HCT116 (cell line): ENCODE measurements at regions not wholly inside any gene's neighbourhood (a gene's known extent, or its start where the extent isn't known, plus 50 kb on each side); places are given as distances from the start of the nearest gene placed in this dataset.

Source experiments
- ATAC-seq: fragments of 200-7000 bp; cut with Tn5 transposase; 2 replicates; pipeline ENCODE4 v1.9.1; 2020; ENCODE audit warnings: mild to moderate bottlenecking, moderate library complexity
- BruUV-seq: library from RNA; stranded (reverse); fragments of 400-500 nt; replicated peaks from 2 replicates; lab custom pipeline; 2021; lab: Mats Ljungman, UMichigan
- CTCF ChIA-PET: fragments of 300-600 bp; sonication (Branson Sonifier 250); formaldehyde crosslinking; loops from one replicate; lab custom pipeline; 2021; ENCODE audit warnings: antibody characterized with exemption; lab: Charles Lee
- POLR2A ChIA-PET: fragments of 300-600, 350-600 bp; sonication (Branson Sonifier 250); formaldehyde crosslinking; loops from one replicate; lab custom pipeline; 2021; ENCODE audit warnings: antibody characterized with exemption; lab: Charles Lee
- RAD21 ChIA-PET, 2 experiments: fragments of 300-600 bp; sonication (Branson Sonifier 250); formaldehyde crosslinking; loops; one replicate each; lab custom pipeline; 2023; ENCODE audit warnings: low total read pairs in 2 of 2; ENCODE audit not compliant: uncharacterized antibody in 2 of 2, unreplicated experiment in 2 of 2, low non-redundant PET in 1 of 2; lab: Charles Lee
- DNase-seq: peaks from one replicate; pipeline ENCODE4 v3.0.0-alpha.2; 2010; ENCODE audit warnings: low read depth, low spot score
- H2AFZ ChIP-seq: fragments of 200-600 bp; shearing (Covaris generic), sonication (generic); 2 replicates; pipeline ENCODE4 v1.6.1; 2017; ENCODE audit warnings: low read depth, mixed run types, mixed read lengths, antibody characterized with exemption, low read length; ENCODE audit not compliant: poor library complexity, severe bottlenecking
- H3K27ac ChIP-seq: 2 replicates; pipeline ENCODE4 v1.5.1; 2012; ENCODE audit warnings: low read depth, low read length
- H3K27me3 ChIP-seq: fragments of 200-600 bp; sonication (generic); 2 replicates; pipeline ENCODE4 v1.6.1; 2016; ENCODE audit warnings: mixed run types, low read length, mixed read lengths; ENCODE audit not compliant: insufficient read depth
- H3K36me3 ChIP-seq, 2 experiments: fragments of 200-500 bp in 1 of 2; fragments of 200-600 bp in 1 of 2; sonication (Bioruptor generic) in 1 of 2; sonication (generic) in 1 of 2; 2 replicates each; pipeline versions ENCODE4 v1.5.1 to v1.6.1; 2014 to 2016; ENCODE audit warnings: low read length in 2 of 2, inconsistent platforms in 1 of 2, mixed read lengths in 1 of 2, mixed run types in 1 of 2; ENCODE audit not compliant: insufficient read depth in 2 of 2, control insufficient read depth in 1 of 2
- H3K4me1 ChIP-seq, 2 experiments: fragments of 200-600 bp in 1 of 2; sonication (generic) in 1 of 2; 2 replicates each; pipeline versions ENCODE4 v1.5.1 to v1.6.1; 2012 to 2017; ENCODE audit warnings: low read length in 2 of 2, inconsistent platforms in 1 of 2, mild to moderate bottlenecking in 1 of 2, mixed read lengths in 1 of 2, mixed run types in 1 of 2, moderate library complexity in 1 of 2; ENCODE audit not compliant: insufficient read depth in 2 of 2, control insufficient read depth in 1 of 2
- H3K4me2 ChIP-seq: fragments of 200-600 bp; sonication (generic); 2 replicates; pipeline ENCODE4 v1.6.1; 2017; ENCODE audit warnings: mixed run types, low read length, mixed read lengths
- H3K4me3 ChIP-seq, 2 experiments: fragments of 200-600 bp in 1 of 2; sonication (generic) in 1 of 2; replicated peaks in 1 of 2; 2 replicates each; pipeline ENCODE4 v1.5.1; 2011 to 2016; ENCODE audit warnings: low read length in 2 of 2, control low read depth in 1 of 2, low read depth in 1 of 2, mild to moderate bottlenecking in 1 of 2, mixed read lengths in 1 of 2, mixed run types in 1 of 2
- H3K79me2 ChIP-seq: fragments of 200-600 bp; sonication (generic); 2 replicates; pipeline ENCODE4 v1.6.1; 2017; ENCODE audit warnings: mild to moderate bottlenecking, mixed run types, low read length, moderate library complexity, mixed read lengths; ENCODE audit not compliant: insufficient read depth
- H3K9ac ChIP-seq: fragments of 200-600 bp; sonication (generic); 2 replicates; pipeline ENCODE4 v1.6.1; 2016; ENCODE audit warnings: low read length, mixed read lengths
- H3K9me2 ChIP-seq: fragments of 200-600 bp; sonication (generic), shearing (Covaris generic); 2 replicates; pipeline ENCODE4 v1.6.1; 2017; ENCODE audit warnings: mixed run types, mild to moderate bottlenecking, moderate library complexity; ENCODE audit not compliant: insufficient read depth
- H3K9me3 ChIP-seq, 2 experiments: fragments of 200-500 bp in 1 of 2; fragments of 200-600 bp in 1 of 2; sonication (Bioruptor generic) in 1 of 2; sonication (generic) in 1 of 2; 2 replicates each; pipeline ENCODE4 v1.6.1; 2014 to 2017; ENCODE audit warnings: low read length in 2 of 2, mixed read lengths in 2 of 2, inconsistent platforms in 1 of 2, low read depth in 1 of 2, mild to moderate bottlenecking in 1 of 2, mixed run types in 1 of 2, moderate library complexity in 1 of 2; ENCODE audit not compliant: control insufficient read depth in 1 of 2, insufficient read depth in 1 of 2
- H4K20me1 ChIP-seq: fragments of 200-600 bp; sonication (generic), shearing (Covaris generic); 2 replicates; pipeline ENCODE4 v1.6.1; 2017; ENCODE audit warnings: mixed run types, mild to moderate bottlenecking, moderate library complexity; ENCODE audit not compliant: insufficient read depth
- CBX3 ChIP-seq: IDR thresholded peaks from 2 replicates; pipeline ENCODE4 v1.6.1; 2012; ENCODE audit warnings: low read depth
- CEBPB ChIP-seq: IDR thresholded peaks from 2 replicates; pipeline ENCODE4 v1.6.1; 2012; ENCODE audit warnings: low read depth
- ELF1 ChIP-seq: IDR thresholded peaks from 2 replicates; pipeline ENCODE4 v1.6.1; 2012; ENCODE audit warnings: low read depth, borderline replicate concordance
- EZH2phosphoT487 ChIP-seq: fragments of 200-600 bp; IDR thresholded peaks from 2 replicates; pipeline ENCODE4 v1.6.1; 2018; ENCODE audit warnings: antibody characterized with exemption, borderline replicate concordance
- POLR2A ChIP-seq: IDR thresholded peaks from 2 replicates; pipeline ENCODE4 v1.7.0; 2011; ENCODE audit warnings: borderline replicate concordance; ENCODE audit not compliant: insufficient read depth, insufficient read length; ENCODE audit errors: extremely low read depth
- POLR2AphosphoS5 ChIP-seq: IDR thresholded peaks from 2 replicates; pipeline ENCODE4 v1.6.1; 2011; ENCODE audit warnings: mild to moderate bottlenecking, low read depth, low read length, moderate library complexity
- SIN3A ChIP-seq: IDR thresholded peaks from 2 replicates; pipeline ENCODE4 v1.6.1; 2012; ENCODE audit warnings: low read depth
- SP1 ChIP-seq: IDR thresholded peaks from 2 replicates; pipeline ENCODE4 v1.6.1; 2012; ENCODE audit warnings: low read depth
- SRF ChIP-seq: IDR thresholded peaks from 2 replicates; pipeline ENCODE4 v1.6.1; 2012; ENCODE audit warnings: low read depth
- TCF7L2 ChIP-seq: IDR thresholded peaks from 2 replicates; pipeline ENCODE4 v1.7.0; 2011; ENCODE audit warnings: borderline replicate concordance, inconsistent platforms; ENCODE audit not compliant: insufficient read depth, insufficient read length; ENCODE audit errors: extremely low read depth
- YY1 ChIP-seq: IDR thresholded peaks from 2 replicates; pipeline ENCODE4 v1.6.1; 2011; ENCODE audit warnings: low read length, low read depth, moderate library complexity, mild to moderate bottlenecking; ENCODE audit not compliant: insufficient replicate concordance; ENCODE audit errors: extremely low read depth
- ZFX ChIP-seq: fragments of 450-650 bp; IDR thresholded peaks from 2 replicates; pipeline ENCODE4 v1.6.1; 2017
- ZNF274 ChIP-seq: fragments of 200-500 bp; sonication (Bioruptor generic); IDR thresholded peaks from 2 replicates; pipeline ENCODE4 v1.6.1; 2014; ENCODE audit warnings: mild to moderate bottlenecking, low read depth, low read length, inconsistent platforms
- intact Hi-C: fragments of 100-400 bp; cut with micrococcal nuclease; formaldehyde crosslinking; loops from 2 replicates; pipeline ENCODE4 v1.10.0; 2022
- TF ChIP-seq, protein P1 (sequence below): IDR thresholded peaks from 2 replicates; pipeline ENCODE4 v1.6.1; 2011; ENCODE audit warnings: mild to moderate bottlenecking, low read length, moderate library complexity; ENCODE audit not compliant: insufficient replicate concordance; ENCODE audit errors: extremely low read depth
- TF ChIP-seq, protein P2 (sequence below): IDR thresholded peaks from 2 replicates; pipeline ENCODE4 v1.6.1; 2012
- TF ChIP-seq, protein P3 (sequence below), 3 experiments: fragments of 200-600 bp in 1 of 3; sonication (generic) in 1 of 3; IDR thresholded peaks in 2 of 3; conservative IDR thresholded peaks in 1 of 3; 2 replicates each; pipeline ENCODE4 v1.5.1; 2012 to 2017; ENCODE audit warnings: low read depth in 2 of 3, low read length in 2 of 3, antibody characterized with exemption in 1 of 3, borderline replicate concordance in 1 of 3, control low read depth in 1 of 3, mild to moderate bottlenecking in 1 of 3, mixed read lengths in 1 of 3, mixed run types in 1 of 3, moderate library complexity in 1 of 3; ENCODE audit not compliant: insufficient read depth in 1 of 3
- TF ChIP-seq, protein P4 (sequence below): IDR thresholded peaks from 2 replicates; pipeline ENCODE4 v1.6.1; 2012; ENCODE audit warnings: low read depth
- TF ChIP-seq, protein P5 (sequence below): IDR thresholded peaks from 2 replicates; pipeline ENCODE4 v1.6.1; 2012

DNA sequence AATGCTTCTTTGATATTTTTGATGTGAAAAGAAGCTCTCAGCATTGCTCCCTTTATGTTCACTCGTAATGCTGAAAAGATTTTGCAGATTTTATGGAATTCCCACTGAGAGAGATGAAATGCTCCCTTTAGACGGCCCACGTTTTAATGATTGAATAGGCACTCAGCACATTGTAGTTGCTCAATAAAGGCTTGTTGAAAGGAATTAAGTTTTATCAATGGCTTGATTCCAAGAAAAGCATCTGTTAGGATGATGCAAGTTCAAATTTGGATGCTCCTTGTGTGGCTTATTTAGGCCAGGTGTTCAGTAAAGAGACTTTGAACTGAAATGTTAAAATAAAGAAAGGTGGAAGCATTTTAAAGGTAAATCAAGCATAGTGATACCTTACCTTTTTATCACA lies 725.1 kb downstream of the EPHA4 start:
- no peak overlapping the region for H3K4me2 ChIP-seq
- no TSS peak for BruUV-seq
- no peak overlapping the region for H2AFZ ChIP-seq
- no peaks in the 10 kb centered on the region for H4K20me1 ChIP-seq
- no peaks in the 10 kb centered on the region for H3K9me2 ChIP-seq
- no peak overlapping the region for H3K4me3 ChIP-seq
- ChIA-PET CTCF (no interaction called here), POLR2A (no interaction called here), RAD21 (no interaction called here)
- H3K4me1 ChIP-seq, result peaks cover 0 to 7% of the 10 kb centered on the region in 2 experiments; a peak in 2 of 4 replicates
- H3K36me3 ChIP-seq, result no peaks in the 10 kb centered on the region
- DNase-seq, result no peak
- no peak overlapping the region for H3K9ac ChIP-seq
- H3K27ac ChIP-seq, result no peak overlapping the region
- no peak for ATAC-seq
- H3K79me2 ChIP-seq, result no peaks in the 10 kb centered on the region
- intact Hi-C loops, result no loop called here
- no peaks in the 10 kb centered on the region for H3K27me3 ChIP-seq
- no peak for TF ChIP-seq ELF1
- TF ChIP-seq CEBPB, result no peak
- no peak for TF ChIP-seq YY1
- no peak for TF ChIP-seq SP1
- TF ChIP-seq EZH2phosphoT487, result no peak
- TF ChIP-seq, protein P1, sequence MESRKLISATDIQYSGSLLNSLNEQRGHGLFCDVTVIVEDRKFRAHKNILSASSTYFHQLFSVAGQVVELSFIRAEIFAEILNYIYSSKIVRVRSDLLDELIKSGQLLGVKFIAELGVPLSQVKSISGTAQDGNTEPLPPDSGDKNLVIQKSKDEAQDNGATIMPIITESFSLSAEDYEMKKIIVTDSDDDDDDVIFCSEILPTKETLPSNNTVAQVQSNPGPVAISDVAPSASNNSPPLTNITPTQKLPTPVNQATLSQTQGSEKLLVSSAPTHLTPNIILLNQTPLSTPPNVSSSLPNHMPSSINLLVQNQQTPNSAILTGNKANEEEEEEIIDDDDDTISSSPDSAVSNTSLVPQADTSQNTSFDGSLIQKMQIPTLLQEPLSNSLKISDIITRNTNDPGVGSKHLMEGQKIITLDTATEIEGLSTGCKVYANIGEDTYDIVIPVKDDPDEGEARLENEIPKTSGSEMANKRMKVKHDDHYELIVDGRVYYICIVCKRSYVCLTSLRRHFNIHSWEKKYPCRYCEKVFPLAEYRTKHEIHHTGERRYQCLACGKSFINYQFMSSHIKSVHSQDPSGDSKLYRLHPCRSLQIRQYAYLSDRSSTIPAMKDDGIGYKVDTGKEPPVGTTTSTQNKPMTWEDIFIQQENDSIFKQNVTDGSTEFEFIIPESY, result no peak
- TF ChIP-seq, protein P2, sequence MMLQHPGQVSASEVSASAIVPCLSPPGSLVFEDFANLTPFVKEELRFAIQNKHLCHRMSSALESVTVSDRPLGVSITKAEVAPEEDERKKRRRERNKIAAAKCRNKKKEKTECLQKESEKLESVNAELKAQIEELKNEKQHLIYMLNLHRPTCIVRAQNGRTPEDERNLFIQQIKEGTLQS, result no peak
- TF ChIP-seq, protein P3, sequence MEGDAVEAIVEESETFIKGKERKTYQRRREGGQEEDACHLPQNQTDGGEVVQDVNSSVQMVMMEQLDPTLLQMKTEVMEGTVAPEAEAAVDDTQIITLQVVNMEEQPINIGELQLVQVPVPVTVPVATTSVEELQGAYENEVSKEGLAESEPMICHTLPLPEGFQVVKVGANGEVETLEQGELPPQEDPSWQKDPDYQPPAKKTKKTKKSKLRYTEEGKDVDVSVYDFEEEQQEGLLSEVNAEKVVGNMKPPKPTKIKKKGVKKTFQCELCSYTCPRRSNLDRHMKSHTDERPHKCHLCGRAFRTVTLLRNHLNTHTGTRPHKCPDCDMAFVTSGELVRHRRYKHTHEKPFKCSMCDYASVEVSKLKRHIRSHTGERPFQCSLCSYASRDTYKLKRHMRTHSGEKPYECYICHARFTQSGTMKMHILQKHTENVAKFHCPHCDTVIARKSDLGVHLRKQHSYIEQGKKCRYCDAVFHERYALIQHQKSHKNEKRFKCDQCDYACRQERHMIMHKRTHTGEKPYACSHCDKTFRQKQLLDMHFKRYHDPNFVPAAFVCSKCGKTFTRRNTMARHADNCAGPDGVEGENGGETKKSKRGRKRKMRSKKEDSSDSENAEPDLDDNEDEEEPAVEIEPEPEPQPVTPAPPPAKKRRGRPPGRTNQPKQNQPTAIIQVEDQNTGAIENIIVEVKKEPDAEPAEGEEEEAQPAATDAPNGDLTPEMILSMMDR (IDR thresholded peaks at IDR 0.05 in 2 of 3, conservative IDR thresholded peaks at IDR 0.05 in 1 of 3; ENCODE audit: borderline replicate concordance in 1 of 3, insufficient read depth in 1 of 3, low read depth in 2 of 3, low read length in 2 of 3), result no peak
- no peak for TF ChIP-seq POLR2AphosphoS5
- TF ChIP-seq, protein P4, sequence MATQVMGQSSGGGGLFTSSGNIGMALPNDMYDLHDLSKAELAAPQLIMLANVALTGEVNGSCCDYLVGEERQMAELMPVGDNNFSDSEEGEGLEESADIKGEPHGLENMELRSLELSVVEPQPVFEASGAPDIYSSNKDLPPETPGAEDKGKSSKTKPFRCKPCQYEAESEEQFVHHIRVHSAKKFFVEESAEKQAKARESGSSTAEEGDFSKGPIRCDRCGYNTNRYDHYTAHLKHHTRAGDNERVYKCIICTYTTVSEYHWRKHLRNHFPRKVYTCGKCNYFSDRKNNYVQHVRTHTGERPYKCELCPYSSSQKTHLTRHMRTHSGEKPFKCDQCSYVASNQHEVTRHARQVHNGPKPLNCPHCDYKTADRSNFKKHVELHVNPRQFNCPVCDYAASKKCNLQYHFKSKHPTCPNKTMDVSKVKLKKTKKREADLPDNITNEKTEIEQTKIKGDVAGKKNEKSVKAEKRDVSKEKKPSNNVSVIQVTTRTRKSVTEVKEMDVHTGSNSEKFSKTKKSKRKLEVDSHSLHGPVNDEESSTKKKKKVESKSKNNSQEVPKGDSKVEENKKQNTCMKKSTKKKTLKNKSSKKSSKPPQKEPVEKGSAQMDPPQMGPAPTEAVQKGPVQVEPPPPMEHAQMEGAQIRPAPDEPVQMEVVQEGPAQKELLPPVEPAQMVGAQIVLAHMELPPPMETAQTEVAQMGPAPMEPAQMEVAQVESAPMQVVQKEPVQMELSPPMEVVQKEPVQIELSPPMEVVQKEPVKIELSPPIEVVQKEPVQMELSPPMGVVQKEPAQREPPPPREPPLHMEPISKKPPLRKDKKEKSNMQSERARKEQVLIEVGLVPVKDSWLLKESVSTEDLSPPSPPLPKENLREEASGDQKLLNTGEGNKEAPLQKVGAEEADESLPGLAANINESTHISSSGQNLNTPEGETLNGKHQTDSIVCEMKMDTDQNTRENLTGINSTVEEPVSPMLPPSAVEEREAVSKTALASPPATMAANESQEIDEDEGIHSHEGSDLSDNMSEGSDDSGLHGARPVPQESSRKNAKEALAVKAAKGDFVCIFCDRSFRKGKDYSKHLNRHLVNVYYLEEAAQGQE, result no peak
- no peak for TF ChIP-seq CBX3
- TF ChIP-seq ZNF274, result no peak
- TF ChIP-seq TCF7L2, result no peak
- TF ChIP-seq ZFX, result no peak
- TF ChIP-seq SRF, result no peak
- TF ChIP-seq SIN3A, result no peak
- TF ChIP-seq, protein P5, sequence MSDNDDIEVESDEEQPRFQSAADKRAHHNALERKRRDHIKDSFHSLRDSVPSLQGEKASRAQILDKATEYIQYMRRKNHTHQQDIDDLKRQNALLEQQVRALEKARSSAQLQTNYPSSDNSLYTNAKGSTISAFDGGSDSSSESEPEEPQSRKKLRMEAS, result no peak
- TF ChIP-seq POLR2A, result no peak
- no peaks in the 10 kb centered on the region for H3K9me3 ChIP-seq
